K562 (cell line): ENCODE measurements at regions not wholly inside any gene's neighbourhood (a gene's known extent, or its start where the extent isn't known, plus 50 kb on each side); places are given as distances from the start of the nearest gene placed in this dataset.
A peak's percentile ranks its signal among the peaks of the same experiment; 100 is the strongest.

Experiments used
- ATAC-seq: fragments of 200-7000 bp; cut with Tn5 transposase; 3 replicates; pipeline ENCODE4 v1.9.1; 2020; ENCODE audit warnings: moderate library complexity
- BruUV-seq: library from RNA; stranded (reverse); fragments of 400-500 nt; replicated peaks from 2 replicates; lab custom pipeline; 2021; lab: Mats Ljungman, UMichigan
- CTCF ChIA-PET: fragments of 300-600 bp; formaldehyde crosslinking; extraction: SDS; loops from one replicate; lab custom pipeline; 2021; ENCODE audit warnings: low intra/inter-chr PET ratio; lab: Yijun Ruan, JAX
- POLR2A ChIA-PET: fragments of 300-600, 350-650 bp; sonication (Branson Sonifier 250); formaldehyde crosslinking; extraction: SDS; loops from one replicate; lab custom pipeline; 2021; ENCODE audit warnings: antibody characterized with exemption, inconsistent platforms; lab: Yijun Ruan, JAX
- DNase-seq, 4 experiments: peaks; one replicate each; pipeline versions ENCODE4 v3.0.0 to v3.0.0-alpha.2; 2011 to 2018; ENCODE audit warnings: low spot score in 3 of 4, mixed read lengths in 3 of 4; ENCODE audit errors: extremely low read depth in 1 of 4
- FAIRE-seq: peaks from 2 replicates; lab custom pipeline; 2011; peaks lifted over from hg19 to GRCh38; lab: Jason Lieb, UNC
- H2AFZ ChIP-seq: 2 replicates; pipeline ENCODE4 v1.6.0; 2011; ENCODE audit warnings: low read depth, low read length, control low read depth, inconsistent platforms
- H3K27ac ChIP-seq: fragments of 200-600 bp; 3 replicates; pipeline ENCODE4 v1.8.0; 2011; ENCODE audit warnings: low read depth, mild to moderate bottlenecking, control low read depth, inconsistent platforms, low read length, moderate library complexity, mixed read lengths; ENCODE audit errors: extremely low read depth
- H3K27me3 ChIP-seq, 2 experiments: fragments of 300-600 bp in 1 of 2; 2 replicates in 1 of 2; 3 replicates in 1 of 2; pipeline versions ENCODE4 v1.6.0 to v1.8.0; 2011; ENCODE audit warnings: inconsistent platforms in 2 of 2, low read length in 2 of 2, mild to moderate bottlenecking in 1 of 2, mixed read lengths in 1 of 2, moderate library complexity in 1 of 2; ENCODE audit not compliant: control insufficient read depth in 2 of 2, insufficient read depth in 2 of 2
- H3K36me3 ChIP-seq: fragments of 300-600 bp; 3 replicates; pipeline ENCODE4 v1.8.0; 2011; ENCODE audit warnings: mild to moderate bottlenecking, low read length, inconsistent platforms; ENCODE audit not compliant: control insufficient read depth, insufficient read depth
- H3K4me1 ChIP-seq, 2 experiments: fragments of 200-600 bp in 1 of 2; replicated peaks in 1 of 2; 2 replicates in 1 of 2; 3 replicates in 1 of 2; pipeline versions ENCODE4 v1.5.1 to v1.8.0; 2011; ENCODE audit warnings: inconsistent platforms in 2 of 2, low read length in 2 of 2, mild to moderate bottlenecking in 1 of 2, mixed read lengths in 1 of 2, moderate library complexity in 1 of 2; ENCODE audit not compliant: control insufficient read depth in 2 of 2, insufficient read depth in 2 of 2
- H3K4me2 ChIP-seq: 2 replicates; pipeline ENCODE4 v1.6.1; 2011; ENCODE audit warnings: low read length, control low read depth, inconsistent platforms, mixed read lengths; ENCODE audit not compliant: insufficient read depth
- H3K4me3 ChIP-seq: fragments of 200-600 bp; sonication (generic), shearing (Covaris generic); 2 replicates; pipeline ENCODE4 v1.5.1; 2016; ENCODE audit warnings: control low read depth, inconsistent platforms
- H3K79me2 ChIP-seq: fragments of 200-600 bp; 3 replicates; pipeline ENCODE4 v1.8.0; 2011; ENCODE audit warnings: low read length, inconsistent platforms; ENCODE audit not compliant: control insufficient read depth, insufficient read depth
- H3K9ac ChIP-seq, 2 experiments: 2 replicates each; pipeline versions ENCODE4 v1.6.0 to v1.6.1; 2011; ENCODE audit warnings: low read depth in 2 of 2, low read length in 2 of 2, control low read depth in 1 of 2, inconsistent platforms in 1 of 2, mild to moderate bottlenecking in 1 of 2, mixed read lengths in 1 of 2; ENCODE audit not compliant: insufficient read depth in 1 of 2
- H3K9me1 ChIP-seq: one replicate; pipeline ENCODE4 v1.6.0; 2011; ENCODE audit warnings: inconsistent platforms, mild to moderate bottlenecking, low read length, moderate library complexity; ENCODE audit not compliant: control insufficient read depth, insufficient read depth
- H3K9me3 ChIP-seq: replicated peaks from 2 replicates; pipeline ENCODE4 v1.5.1; 2011; ENCODE audit warnings: low read depth, low read length, inconsistent platforms; ENCODE audit not compliant: control insufficient read depth, insufficient read depth
- H4K20me1 ChIP-seq: replicated peaks from 2 replicates; pipeline ENCODE4 v1.6.1; 2011; ENCODE audit warnings: low read length, inconsistent platforms, mixed read lengths; ENCODE audit not compliant: control insufficient read depth, insufficient read depth
- CBFB ChIP-seq: sonication (generic); formaldehyde crosslinking; IDR thresholded peaks from 2 replicates; pipeline ENCODE4 v1.4.0; 2020; ENCODE audit warnings: mild to moderate bottlenecking, missing genetic modification reagents
- CHD2 ChIP-seq: IDR thresholded peaks from 2 replicates; pipeline ENCODE4 v1.6.1; 2011; ENCODE audit warnings: low read depth, low read length
- ELF2 ChIP-seq: fragments of 250-450 bp; sonication (Bioruptor Pico); IDR thresholded peaks from 2 replicates; pipeline ENCODE4 v1.5.0; 2021; ENCODE audit warnings: mild to moderate bottlenecking
- PTBP1 ChIP-seq: fragments of 200-400 bp; formaldehyde crosslinking; IDR thresholded peaks from 2 replicates; pipeline ENCODE4 v1.6.1; 2017; ENCODE audit warnings: low read depth, low read length
- RBM34 ChIP-seq: fragments of 200-400 bp; formaldehyde crosslinking; IDR thresholded peaks from 2 replicates; pipeline ENCODE4 v1.6.1; 2018; ENCODE audit warnings: low read length, borderline replicate concordance; ENCODE audit not compliant: insufficient read depth
- SAFB ChIP-seq: fragments of 200-400 bp; formaldehyde crosslinking; IDR thresholded peaks from 2 replicates; pipeline ENCODE4 v1.6.1; 2017; ENCODE audit warnings: low read depth, low read length, borderline replicate concordance
- SIN3B ChIP-seq: fragments of 450-650 bp; IDR thresholded peaks from 2 replicates; pipeline ENCODE4 v1.6.1; 2017; ENCODE audit warnings: low read depth, mild to moderate bottlenecking, moderate library complexity
- ZC3H8 ChIP-seq: fragments of 450-650 bp; IDR thresholded peaks from 2 replicates; pipeline ENCODE4 v1.6.1; 2017
- ZNF274 ChIP-seq: IDR thresholded peaks from 2 replicates; pipeline ENCODE4 v1.6.1; 2011; ENCODE audit warnings: low read depth, mild to moderate bottlenecking, low read length, moderate library complexity, borderline replicate concordance
- ZNF3 ChIP-seq: fragments of 250-450 bp; sonication (Bioruptor Pico); IDR thresholded peaks from 2 replicates; pipeline ENCODE4 v1.5.0; 2021; ENCODE audit warnings: mild to moderate bottlenecking, moderate library complexity
- ZNF431 ChIP-seq: sonication (generic); formaldehyde crosslinking; IDR thresholded peaks from 2 replicates; pipeline ENCODE4 v1.8.0; 2022; ENCODE audit warnings: mild to moderate bottlenecking, missing genetic modification reagents
- ZNF79 ChIP-seq: fragments of 250-450 bp; sonication (Bioruptor Pico); IDR thresholded peaks from 2 replicates; pipeline ENCODE4 v1.4.0; 2020; ENCODE audit warnings: low read depth, mild to moderate bottlenecking, moderate library complexity
- WGBS: fragments of 100-300 bp; shearing (Covaris generic); methylation state at CpG from one replicate; pipeline ENCODE4 v1.1.6; 2016; ENCODE audit warnings: low coverage, mixed read lengths; ENCODE audit not compliant: insufficient coverage; ENCODE audit errors: missing lambda C conversion rate; 5-methylcytosine and 5-hydroxymethylcytosine counted together
- in situ Hi-C: fragments of 300-500 bp; cut with MboI; formaldehyde crosslinking; loops from 4 replicates; pipeline ENCODE4 v1.15.0; 2018; ENCODE audit warnings: inconsistent platforms, mixed read lengths
- intact Hi-C: fragments of 100-400 bp; cut with micrococcal nuclease; formaldehyde crosslinking; loops from 2 replicates; pipeline ENCODE4 v1.14.2; 2022

GRCh38 chr21:24183077-24183476 is 1424.2 kb downstream of the MRPL39 start (continued):
- TF ChIP-seq RBM34 (no peak), ELF2 (CRISPR knock-in tag) (no peak), ZC3H8 (no peak), SIN3B (no peak), ZNF3 (CRISPR knock-in tag) (no peak), SAFB (no peak), CHD2 (no peak)
- TF ChIP-seq, all 486 proteins: peak for 0

GRCh38 chr21:24179110-24179509 is 1428.2 kb downstream of the MRPL39 start:
- ChIA-PET CTCF (no interaction called here), POLR2A (no interaction called here)
- Histone ChIP-seq H3K36me3 (no peaks in the 10 kb centered on the region), H3K4me2 (no peak overlapping the region), H3K9ac (no peak overlapping the region), H3K79me2 (no peaks in the 10 kb centered on the region), H3K4me3 (no peak overlapping the region), H3K27me3 (no peaks in the 10 kb centered on the region), H3K27ac (no peak overlapping the region), H4K20me1 (no peaks in the 10 kb centered on the region), H3K9me3 (no peaks in the 10 kb centered on the region), H3K4me1 (no peaks in the 10 kb centered on the region), H2AFZ (no peak overlapping the region), H3K9me1 (no peaks in the 10 kb centered on the region)
- WGBS: 0% methylated on average over 1 of the region's 1 CpG
- ATAC-seq (no peak), FAIRE-seq (no peak), DNase-seq (no peak)
- in situ Hi-C loops (no loop called here), intact Hi-C loops (no loop called here)
- BruUV-seq: no TSS peak
- TF ChIP-seq ZNF79 (CRISPR knock-in tag) (no peak), PTBP1 (no peak), SIN3B (no peak), ZNF431 (CRISPR knock-in tag) (no peak), CBFB (CRISPR knock-in tag) (no peak), ZNF274 (peak; percentile 89)
